Epidermal melanocyte (primary cell): ENCODE measurements at regions not wholly inside any gene's neighbourhood (a gene's known extent, or its start where the extent isn't known, plus 50 kb on each side); places are given as distances from the start of the nearest gene placed in this dataset.
A peak's percentile ranks its signal among the peaks of the same experiment; 100 is the strongest.
"Not testable (repeated sequence)": the region's sequence is repeated elsewhere in the genome, so short reads cannot be mapped to it uniquely, and the experiment has no call there.

Experiments used
- DNase-seq: peaks from one replicate; pipeline ENCODE4 v3.0.0; 2011; ENCODE audit warnings: low spot score; ENCODE audit not compliant: insufficient read length

GRCh38 chr4:149985981-149986380, 92.3 kb upstream of the DCLK2 start:
- no peak for DNase-seq

- DNase-seq: no peak
Observed at GRCh38 chr4:149986917-149987316, 91.3 kb upstream of the DCLK2 start.

DNA sequence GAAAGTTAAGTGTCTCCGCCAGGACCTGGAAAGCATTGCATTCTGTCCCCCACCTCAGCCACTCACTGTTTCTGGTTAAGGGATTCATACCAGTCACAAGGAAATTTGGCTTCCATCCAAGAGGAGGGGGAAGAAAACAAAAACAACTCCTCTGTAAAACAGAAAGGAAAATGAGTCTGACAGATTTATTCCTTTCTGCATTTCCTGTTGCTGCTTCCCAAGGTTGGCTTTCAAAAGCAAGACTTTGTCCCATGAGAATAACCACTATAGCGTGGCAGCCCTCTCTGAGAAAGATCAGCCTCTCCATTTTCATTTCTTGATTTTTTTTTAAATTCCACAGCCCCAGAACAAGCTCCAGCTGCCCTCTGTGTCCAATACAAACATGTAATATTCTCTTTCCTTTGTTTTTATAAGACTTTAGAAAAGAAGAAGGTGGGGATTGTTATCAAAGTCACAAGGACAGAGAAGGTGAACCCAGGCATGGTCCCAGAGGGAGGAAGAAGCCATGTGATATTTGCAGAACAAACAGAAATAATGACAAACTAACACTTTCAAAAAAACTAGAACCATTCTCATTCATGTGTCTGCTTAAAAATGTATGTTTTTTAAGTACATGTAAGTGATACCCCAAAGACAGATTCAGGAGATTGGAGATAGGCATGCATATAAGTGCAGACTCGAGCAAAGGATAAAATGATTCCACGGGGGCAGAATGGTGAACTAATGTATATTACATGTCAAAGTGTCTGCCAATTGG, 90.7 kb upstream of the DCLK2 start:
- DNase-seq: no peak

DNA sequence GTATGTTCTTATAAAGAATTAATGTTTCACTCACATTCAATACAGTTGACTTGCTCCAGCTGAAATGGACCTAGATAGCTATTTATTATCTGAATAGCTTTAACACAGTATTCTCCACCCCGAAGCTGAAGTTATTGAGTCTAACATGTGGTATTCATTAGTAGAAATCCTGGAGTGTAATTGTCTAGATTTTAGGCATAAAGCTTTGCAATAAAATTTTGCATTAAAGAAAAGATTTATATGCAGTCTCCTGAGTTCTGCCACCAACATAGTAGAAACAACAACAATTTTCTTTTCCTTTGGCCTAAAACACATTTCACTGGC, 90.2 kb upstream of the DCLK2 start:
- DNase-seq: no peak

DNA sequence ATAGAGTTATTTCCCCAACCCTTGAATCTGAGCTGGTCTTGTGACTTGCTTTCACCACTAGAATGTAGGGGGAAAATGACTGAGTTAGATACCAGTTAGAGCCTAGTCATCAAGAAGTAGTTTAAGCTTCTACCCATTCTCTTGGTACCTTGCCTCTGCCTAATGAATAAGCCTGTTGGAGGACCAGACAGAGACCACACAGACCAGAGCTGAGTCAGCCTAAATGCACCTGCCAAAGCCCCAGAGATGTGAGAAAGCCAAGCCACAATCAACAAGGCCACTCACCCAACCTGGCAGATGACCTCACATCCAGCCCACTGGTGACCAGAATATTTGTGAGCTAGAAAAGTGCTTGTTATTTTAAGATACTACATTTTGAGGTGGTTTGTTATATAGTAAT, 85.2 kb upstream of the DCLK2 start:
- DNase-seq: no peak

DNA sequence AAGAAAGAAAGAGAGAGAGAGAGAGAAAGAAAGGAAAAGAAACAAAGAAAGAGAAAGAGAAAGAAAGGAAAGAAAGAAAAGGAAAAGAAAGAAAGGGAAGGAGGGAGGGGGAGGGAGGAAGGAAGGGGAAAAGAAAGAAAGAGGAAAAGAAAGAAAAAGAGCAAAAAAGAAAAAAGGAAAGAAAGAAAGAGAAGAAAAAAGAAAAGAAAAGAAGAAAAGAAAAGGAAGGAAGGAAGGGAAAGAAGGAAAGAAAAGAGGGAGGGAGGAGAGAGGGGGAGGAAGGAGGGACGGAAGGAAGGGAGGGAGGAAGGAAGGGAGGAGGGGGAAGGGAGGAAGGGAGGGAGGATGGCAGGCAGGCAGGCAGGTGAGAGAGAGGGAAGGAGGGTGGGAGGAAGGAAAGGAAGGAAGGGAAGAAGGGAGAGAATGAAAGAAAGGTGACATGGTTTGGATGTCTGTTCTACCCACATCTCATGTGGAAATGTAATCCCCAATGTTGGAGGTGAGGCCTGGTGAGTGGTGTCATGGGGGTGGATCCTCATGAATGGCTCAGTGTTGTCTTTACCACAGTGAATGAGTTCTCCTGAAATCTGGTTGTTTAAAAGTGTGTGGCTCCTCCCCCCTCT, 83.0 kb upstream of the DCLK2 start:
- no peak for DNase-seq

GRCh38 chr4:149997881-149998421, 80.3 kb upstream of the DCLK2 start:
- DNase-seq: no peak

- peak; percentile 57 for DNase-seq
Observed at GRCh38 chr4:149999485-150000074, 78.7 kb upstream of the DCLK2 start.

GRCh38 chr4:150001815-150002214, 76.4 kb upstream of the DCLK2 start:
- no peak for DNase-seq

GRCh38 chr4:150002561-150002960, 75.7 kb upstream of the DCLK2 start:
- DNase-seq: no peak

GRCh38 chr4:150004481-150004880, 73.8 kb upstream of the DCLK2 start:
- no peak for DNase-seq

DNA sequence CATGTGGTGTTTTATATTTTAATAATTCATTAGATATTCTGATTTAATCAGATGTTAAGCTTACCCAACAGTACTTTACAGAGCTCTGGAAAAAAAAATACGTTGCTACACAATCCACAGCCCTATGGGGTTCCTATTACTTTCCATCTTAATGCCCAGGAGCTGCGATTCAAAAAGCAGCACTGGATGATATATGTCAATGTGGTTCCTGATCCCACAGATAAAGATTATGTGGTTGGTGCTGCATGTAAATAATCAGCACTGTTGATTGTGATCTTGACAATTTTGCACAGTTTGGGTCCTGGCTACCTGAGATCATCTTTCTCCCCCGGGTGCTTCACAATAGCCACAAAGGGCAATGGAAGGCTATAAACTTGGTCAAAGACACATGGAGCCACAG, 72.7 kb upstream of the DCLK2 start:
- DNase-seq: no peak

DNA sequence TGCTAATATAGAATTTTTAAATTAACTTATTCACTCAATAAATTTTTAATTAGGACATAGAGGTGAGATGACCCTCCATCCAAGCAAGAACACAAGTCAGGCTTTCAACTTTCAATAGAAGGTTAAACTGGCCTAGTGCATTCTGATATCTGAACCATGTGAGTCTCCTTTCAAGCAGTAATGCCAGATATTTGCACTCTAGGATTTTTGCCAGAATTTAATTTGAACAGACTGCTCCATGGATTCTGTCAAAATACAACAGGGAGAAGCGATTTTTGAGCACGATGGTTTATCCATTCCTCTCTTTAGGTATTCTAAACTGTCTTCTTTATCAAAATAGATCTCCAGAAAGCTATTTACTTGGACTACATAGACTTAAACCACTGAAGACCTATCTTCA, 72.0 kb upstream of the DCLK2 start:
- no peak for DNase-seq

- no peak for DNase-seq
Observed at GRCh38 chr4:150007512-150007911, 70.7 kb upstream of the DCLK2 start.

- no peak for DNase-seq
Observed at GRCh38 chr4:150008546-150008945, 69.7 kb upstream of the DCLK2 start.

DNA sequence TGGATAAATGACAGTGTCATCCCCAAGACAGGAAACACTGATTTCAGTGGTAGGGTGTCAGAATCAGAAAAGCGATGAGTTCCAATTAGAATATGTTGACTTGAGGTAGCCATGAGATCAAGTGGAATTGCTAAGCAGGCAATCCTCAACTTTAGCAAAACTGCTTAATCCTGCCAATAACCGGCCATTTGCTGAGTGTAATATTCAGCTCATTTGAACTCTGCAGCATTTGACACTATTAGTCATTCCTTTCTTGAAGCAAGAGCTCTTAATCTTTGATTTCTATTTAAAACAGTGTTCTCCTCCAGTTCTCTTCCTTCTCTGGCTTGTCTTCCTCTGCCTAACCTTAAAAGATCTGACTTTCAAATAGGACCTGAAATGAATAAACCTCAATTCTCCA, 68.7 kb upstream of the DCLK2 start:
- DNase-seq: no peak

GRCh38 chr4:150010525-150011126, 67.6 kb upstream of the DCLK2 start:
- DNase-seq: no peak

DNA sequence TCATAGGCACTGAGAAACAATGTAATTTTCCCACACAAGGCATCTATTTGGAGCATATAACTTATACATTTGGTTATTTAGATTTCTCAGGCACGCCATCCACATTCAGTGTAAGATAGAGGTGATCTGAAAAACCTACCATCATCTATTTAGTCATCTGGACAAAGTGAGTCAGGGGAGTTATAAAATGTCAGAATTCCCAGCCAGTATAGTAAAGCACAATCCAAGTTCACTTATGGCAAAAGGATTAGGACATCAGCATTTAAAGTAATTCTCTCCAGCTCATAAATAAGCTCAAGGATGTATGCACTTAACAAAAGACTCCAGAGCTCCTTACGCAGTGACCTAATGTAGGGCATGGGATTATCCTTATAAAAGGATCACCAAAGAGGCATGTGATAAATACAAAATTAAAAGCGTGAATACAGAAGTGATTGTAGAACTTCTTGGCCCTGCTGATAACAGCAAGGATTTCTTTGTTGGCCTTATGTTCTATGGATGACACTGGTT, 65.3 kb upstream of the DCLK2 start:
- no peak for DNase-seq

DNA sequence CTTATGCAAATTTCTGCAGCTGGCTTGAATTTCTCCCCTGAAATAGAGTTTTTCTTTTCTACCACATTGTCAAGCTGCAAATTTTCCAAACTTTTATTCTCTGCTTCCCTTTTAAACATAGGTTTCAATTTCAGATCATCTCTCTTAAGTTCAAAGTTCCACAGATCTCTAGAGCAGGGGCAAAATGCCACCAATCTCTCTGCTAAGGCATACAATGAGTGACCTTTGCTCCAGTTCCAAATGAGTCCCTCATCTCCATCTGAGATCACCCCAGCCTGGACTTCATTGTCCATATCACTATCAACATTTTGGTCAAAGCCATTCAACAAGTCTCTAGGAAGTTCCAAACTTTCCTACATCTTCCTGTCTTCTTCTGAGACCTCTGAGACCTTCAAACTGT, 62.3 kb upstream of the DCLK2 start:
- not testable (repeated sequence) for DNase-seq

GRCh38 chr4:150016621-150017020, 61.6 kb upstream of the DCLK2 start:
- not testable (repeated sequence) for DNase-seq

GRCh38 chr4:150018257-150018656, 60.0 kb upstream of the DCLK2 start:
- DNase-seq: no peak

- DNase-seq: no peak
Observed at GRCh38 chr4:150021483-150021882, 56.8 kb upstream of the DCLK2 start.
